ENCODE measurements at regions not wholly inside any gene's neighbourhood (a gene's known extent, or its start where the extent isn't known, plus 50 kb on each side); places are given as distances from the start of the nearest gene placed in this dataset.

DNA sequence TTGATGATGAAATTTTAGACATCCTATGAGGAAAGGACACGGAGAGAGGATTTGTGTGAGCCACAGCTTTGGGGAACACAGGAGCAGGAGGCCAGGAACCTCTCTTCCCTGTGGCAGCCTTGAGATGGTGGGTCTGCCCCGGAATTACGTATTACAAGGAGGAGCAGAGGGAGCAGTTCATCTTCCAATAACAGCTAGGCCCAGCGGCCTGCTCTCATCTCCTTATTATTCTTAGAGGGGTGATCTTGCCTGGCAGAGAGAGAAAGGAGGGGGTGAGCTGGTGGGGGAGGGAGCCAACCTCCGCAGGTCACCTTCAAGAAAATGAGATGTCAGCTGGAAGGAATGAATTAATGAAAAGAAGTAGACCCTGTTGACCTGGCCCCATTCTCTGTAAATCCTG, 305.8 kb downstream of the LRFN2 start:
- Histone ChIP-seq H2BK20ac (ENCODE audit: low read depth, low read length) (no peak overlapping the region), H3K9me3 (ENCODE audit: control insufficient read depth, insufficient read depth, low read length) (no peaks in the 10 kb centered on the region), H3K27ac (ENCODE audit: insufficient read depth, low read length) (no peak overlapping the region), H3K9me1 (ENCODE audit: insufficient read depth, low read length) (no peaks in the 10 kb centered on the region), H2BK5ac (ENCODE audit: low read depth, low read length, poor library complexity, severe bottlenecking) (no peak overlapping the region), H4K20me1 (ENCODE audit: insufficient read depth, low read length) (no peaks in the 10 kb centered on the region), H3K4me3 (ENCODE audit: insufficient read depth, low read depth, low read length) (no peak overlapping the region), H3K4ac (ENCODE audit: low read depth, low read length) (no peak overlapping the region), H3K56ac (ENCODE audit: extremely low read depth, insufficient read depth, low read length) (no peak overlapping the region), H3K27me3 (ENCODE audit: control insufficient read depth, insufficient read depth, low read length) (no peaks in the 10 kb centered on the region; the same call in 1 of the 2 replicates), H3K36me3 (ENCODE audit: control insufficient read depth, insufficient read depth, low read length) (no peaks in the 10 kb centered on the region), H4K8ac (ENCODE audit: low read depth in 2 of 2, low read length in 2 of 2) (no peak overlapping the region), H4K91ac (ENCODE audit: insufficient read depth, low read depth, low read length) (no peak overlapping the region), H2AFZ (replicated peaks; ENCODE audit: low read length, poor library complexity) (no peak overlapping the region), H3K9ac (ENCODE audit: low read depth, low read length) (no peak overlapping the region), H3K4me2 (ENCODE audit: low read depth, low read length) (no peak overlapping the region), H2AK5ac (ENCODE audit: low read depth, low read length) (no peak overlapping the region), H2AK9ac (replicated peaks; ENCODE audit: low read depth, low read length, poor library complexity) (no peak overlapping the region), H2BK15ac (ENCODE audit: low read depth, low read length) (no peak overlapping the region), H2BK120ac (ENCODE audit: low read depth, low read length) (no peak overlapping the region), H3K18ac (ENCODE audit: low read depth, low read length) (no peak overlapping the region), H3K23ac (ENCODE audit: low read depth, low read length) (no peak overlapping the region), H4K5ac (ENCODE audit: low read depth, low read length) (no peak overlapping the region), H3K4me1 (ENCODE audit: control insufficient read depth, insufficient read depth, low read length) (no peaks in the 10 kb centered on the region), H3K79me1 (ENCODE audit: low read depth in 1 of 2, low read length in 2 of 2) (no peaks in the 10 kb centered on the region), H3K14ac (replicated peaks; ENCODE audit: low read depth, low read length) (no peak overlapping the region)
- no TSS peak for BruUV-seq (replicated peaks)
- ChIA-PET POLR2A (ENCODE audit: unreplicated experiment) (no interaction called here), CTCF (no interaction called here)
- WGBS, 2 experiments (ENCODE audit: extremely low coverage in 2 of 2, insufficient read length in 1 of 2), result no CpG with 5 or more reads among the region's 5 CpGs
- no peak for ATAC-seq (ENCODE audit: low read depth)
- intact Hi-C loops (cut with micrococcal nuclease), result no loop called here
- TF ChIP-seq MXI1 (IDR thresholded peaks at IDR 0.05; ENCODE audit: borderline replicate concordance, low read depth, low read length) (no peak), CHD1 (IDR thresholded peaks at IDR 0.05; ENCODE audit: low read depth, low read length) (no peak), MAFK (IDR thresholded peaks at IDR 0.05; ENCODE audit: low read depth, low read length) (no peak), RAD21 (IDR thresholded peaks at IDR 0.05; ENCODE audit: low read length) (no peak), RCOR1 (IDR thresholded peaks at IDR 0.05; ENCODE audit: insufficient replicate concordance, low read length) (no peak), CEBPB (IDR thresholded peaks at IDR 0.05; ENCODE audit: low read depth, low read length) (no peak), SMC3 (IDR thresholded peaks at IDR 0.05; ENCODE audit: low read depth, low read length) (no peak), NFE2L2 (IDR thresholded peaks at IDR 0.05; ENCODE audit: low read depth, low read length) (no peak), MAZ (IDR thresholded peaks at IDR 0.05; ENCODE audit: borderline replicate concordance, low read depth, low read length) (no peak), FOS (IDR thresholded peaks at IDR 0.05; ENCODE audit: low read depth, low read length) (no peak), POLR2A (IDR thresholded peaks at IDR 0.05; ENCODE audit: low read depth, low read length) (no peak), BHLHE40 (IDR thresholded peaks at IDR 0.05; ENCODE audit: low read depth, low read length) (no peak), RFX5 (IDR thresholded peaks at IDR 0.05; ENCODE audit: low read depth, low read length) (no peak)
- TF ChIP-seq, protein P1, sequence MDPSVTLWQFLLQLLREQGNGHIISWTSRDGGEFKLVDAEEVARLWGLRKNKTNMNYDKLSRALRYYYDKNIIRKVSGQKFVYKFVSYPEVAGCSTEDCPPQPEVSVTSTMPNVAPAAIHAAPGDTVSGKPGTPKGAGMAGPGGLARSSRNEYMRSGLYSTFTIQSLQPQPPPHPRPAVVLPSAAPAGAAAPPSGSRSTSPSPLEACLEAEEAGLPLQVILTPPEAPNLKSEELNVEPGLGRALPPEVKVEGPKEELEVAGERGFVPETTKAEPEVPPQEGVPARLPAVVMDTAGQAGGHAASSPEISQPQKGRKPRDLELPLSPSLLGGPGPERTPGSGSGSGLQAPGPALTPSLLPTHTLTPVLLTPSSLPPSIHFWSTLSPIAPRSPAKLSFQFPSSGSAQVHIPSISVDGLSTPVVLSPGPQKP (IDR thresholded peaks at IDR 0.05; ENCODE audit: borderline replicate concordance, low read depth, low read length), result no peak
- TF ChIP-seq, protein P2, sequence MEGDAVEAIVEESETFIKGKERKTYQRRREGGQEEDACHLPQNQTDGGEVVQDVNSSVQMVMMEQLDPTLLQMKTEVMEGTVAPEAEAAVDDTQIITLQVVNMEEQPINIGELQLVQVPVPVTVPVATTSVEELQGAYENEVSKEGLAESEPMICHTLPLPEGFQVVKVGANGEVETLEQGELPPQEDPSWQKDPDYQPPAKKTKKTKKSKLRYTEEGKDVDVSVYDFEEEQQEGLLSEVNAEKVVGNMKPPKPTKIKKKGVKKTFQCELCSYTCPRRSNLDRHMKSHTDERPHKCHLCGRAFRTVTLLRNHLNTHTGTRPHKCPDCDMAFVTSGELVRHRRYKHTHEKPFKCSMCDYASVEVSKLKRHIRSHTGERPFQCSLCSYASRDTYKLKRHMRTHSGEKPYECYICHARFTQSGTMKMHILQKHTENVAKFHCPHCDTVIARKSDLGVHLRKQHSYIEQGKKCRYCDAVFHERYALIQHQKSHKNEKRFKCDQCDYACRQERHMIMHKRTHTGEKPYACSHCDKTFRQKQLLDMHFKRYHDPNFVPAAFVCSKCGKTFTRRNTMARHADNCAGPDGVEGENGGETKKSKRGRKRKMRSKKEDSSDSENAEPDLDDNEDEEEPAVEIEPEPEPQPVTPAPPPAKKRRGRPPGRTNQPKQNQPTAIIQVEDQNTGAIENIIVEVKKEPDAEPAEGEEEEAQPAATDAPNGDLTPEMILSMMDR (conservative IDR thresholded peaks at IDR 0.05; ENCODE audit: low read depth, low read length), result no peak
- TF ChIP-seq, protein P3, sequence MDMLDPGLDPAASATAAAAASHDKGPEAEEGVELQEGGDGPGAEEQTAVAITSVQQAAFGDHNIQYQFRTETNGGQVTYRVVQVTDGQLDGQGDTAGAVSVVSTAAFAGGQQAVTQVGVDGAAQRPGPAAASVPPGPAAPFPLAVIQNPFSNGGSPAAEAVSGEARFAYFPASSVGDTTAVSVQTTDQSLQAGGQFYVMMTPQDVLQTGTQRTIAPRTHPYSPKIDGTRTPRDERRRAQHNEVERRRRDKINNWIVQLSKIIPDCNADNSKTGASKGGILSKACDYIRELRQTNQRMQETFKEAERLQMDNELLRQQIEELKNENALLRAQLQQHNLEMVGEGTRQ (IDR thresholded peaks at IDR 0.05; ENCODE audit: low read depth, low read length), result no peak
- in situ Hi-C loops (cut with MboI; ENCODE audit: low sequenced_read_pairs), result no loop called here
- DNase-seq, result no peak
- dilution Hi-C loops (cut with HindIII; ENCODE audit: low sequenced_read_pairs, unreplicated experiment), result no loop called here

Data from IMR-90 (cell line).